Aorta (tissue), 5 donors: ENCODE measurements at regions not wholly inside any gene's neighbourhood (a gene's known extent, or its start where the extent isn't known, plus 50 kb on each side); places are given as distances from the start of the nearest gene placed in this dataset.
"Not testable (repeated sequence)": the region's sequence is repeated elsewhere in the genome, so short reads cannot be mapped to it uniquely, and the experiment has no call there.

Experiments
- ATAC-seq: fragments of 200-7000 bp; cut with Tn5 transposase; one replicate; pipeline ENCODE4 v1.9.1; 2022; ENCODE audit warnings: moderate library complexity; ENCODE audit not compliant: low FRiP score
- DNase-seq, 2 donors: peaks; one replicate each; pipeline ENCODE4 v3.0.0-alpha.2; 2020
- H3K27ac ChIP-seq, 2 donors: one replicate each; pipeline ENCODE4 v1.5.1; 2013; ENCODE audit warnings: low read length in 2 of 2, mild to moderate bottlenecking in 2 of 2, moderate library complexity in 2 of 2, control low read depth in 1 of 2, inconsistent platforms in 1 of 2, low read depth in 1 of 2
- H3K27me3 ChIP-seq, 2 donors: one replicate each; pipeline ENCODE4 v1.6.1; 2013; ENCODE audit warnings: control low read depth in 1 of 2, low read length in 1 of 2, mild to moderate bottlenecking in 1 of 2, moderate library complexity in 1 of 2; ENCODE audit not compliant: insufficient read depth in 2 of 2, control insufficient read depth in 1 of 2
- H3K36me3 ChIP-seq, 2 donors: one replicate each; pipeline ENCODE4 v1.6.1; 2013; ENCODE audit warnings: control low read depth in 1 of 2, low read length in 1 of 2, mild to moderate bottlenecking in 1 of 2; ENCODE audit not compliant: insufficient read depth in 2 of 2, control insufficient read depth in 1 of 2
- H3K4me1 ChIP-seq, 2 donors: one replicate each; pipeline ENCODE4 v1.6.1; 2013; ENCODE audit warnings: low read length in 2 of 2, control low read depth in 1 of 2, mild to moderate bottlenecking in 1 of 2, moderate library complexity in 1 of 2; ENCODE audit not compliant: insufficient read depth in 2 of 2, control insufficient read depth in 1 of 2
- H3K4me3 ChIP-seq, 2 donors: one replicate each; pipeline ENCODE4 v1.5.1; 2013; ENCODE audit warnings: low read length in 2 of 2, control low read depth in 1 of 2, mild to moderate bottlenecking in 1 of 2
- H3K9me3 ChIP-seq: one replicate; pipeline ENCODE4 v1.6.1; 2013; ENCODE audit warnings: mild to moderate bottlenecking, low read length; ENCODE audit not compliant: control insufficient read depth
- WGBS, 2 donors: extraction: QIAGEN DNeasy Blood & Tissue Kit; methylation state at CpG; one replicate each; pipeline ENCODE4 v1.1.7; 2013; 5-methylcytosine and 5-hydroxymethylcytosine counted together
- intact Hi-C, 2 donors: fragments of 100-400 bp; cut with DNase I; formaldehyde crosslinking; loops; one replicate each; pipeline versions ENCODE4 v1.14.2 to v1.15.0; 2022
- donor health status: healthy with polysubstance abuse.
- donor health status: Bipolar disorder and iron deficiency.
- donor health status: DM: no; HTN: no; CAD: no.
- donor health status: DM: no; HTN: no; CAD: no.
- donor health status: DM: yes; HTN: yes; CAD: no.

- no peaks in the 10 kb centered on the region for H3K36me3 ChIP-seq
These were observed 633.1 kb downstream of the JRKL start for GRCh38 chr11:97022955-97023354.

GRCh38 chr11:97028836-97029406 lies 639.1 kb downstream of the JRKL start:
- H3K27ac ChIP-seq, result no peak overlapping the region
- no peak for ATAC-seq
- intact Hi-C loops, result no loop called here
- no peaks in the 10 kb centered on the region for H3K36me3 ChIP-seq
- peaks cover 0 to 1% of the 10 kb centered on the region in 2 donors for H3K27me3 ChIP-seq
- no peak for DNase-seq
- WGBS, 2 donors, result 92 to 94% methylated on average over 1 of the region's 1 CpG
- H3K9me3 ChIP-seq, result peaks cover 2% of the 10 kb centered on the region
- no peaks in the 10 kb centered on the region for H3K4me1 ChIP-seq
- no peak overlapping the region for H3K4me3 ChIP-seq

More at GRCh38 chr11:97022955-97023354, 633.1 kb downstream of the JRKL start:
- ATAC-seq (no peak), DNase-seq (no peak)
- no peaks in the 10 kb centered on the region for H3K4me1 ChIP-seq
- H3K4me3 ChIP-seq, result no peak overlapping the region
- WGBS, 2 donors, result 77 to 78% methylated on average over 2 of the region's 2 CpGs
- peaks cover 0 to 2% of the 10 kb centered on the region in 2 donors for H3K27me3 ChIP-seq
- no peaks in the 10 kb centered on the region for H3K9me3 ChIP-seq
- intact Hi-C loops, result no loop called here
- H3K27ac ChIP-seq, result no peak overlapping the region

- Histone ChIP-seq H3K4me1 (no peaks in the 10 kb centered on the region), H3K9me3 (peaks cover 2% of the 10 kb centered on the region), H3K36me3 (no peaks in the 10 kb centered on the region), H3K27ac (no peak overlapping the region), H3K4me3 (no peak overlapping the region), H3K27me3 (peaks cover 0 to 1% of the 10 kb centered on the region in 2 donors)
- 61 to 73% methylated on average over 5 of the region's 5 CpGs for WGBS, 2 donors
- DNase-seq, result no peak
- intact Hi-C loops, result no loop called here
- no peak for ATAC-seq
These were observed 643.4 kb downstream of the JRKL start for GRCh38 chr11:97033178-97033577.

GRCh38 chr11:97048481-97048880 lies 658.7 kb downstream of the JRKL start:
- Histone ChIP-seq H3K9me3 (no peaks in the 10 kb centered on the region), H3K27ac (no peak overlapping the region), H3K36me3 (no peaks in the 10 kb centered on the region), H3K4me3 (no peak overlapping the region), H3K27me3 (no peaks in the 10 kb centered on the region), H3K4me1 (no peaks in the 10 kb centered on the region)
- intact Hi-C loops, result no loop called here
- ATAC-seq (no peak), DNase-seq (no peak)
- 7% methylated on average over 3 of the region's 3 CpGs for WGBS, 2 donors

- no peak for ATAC-seq
- H3K27me3 ChIP-seq, result no peaks in the 10 kb centered on the region
- intact Hi-C loops, result no loop called here
- no peaks in the 10 kb centered on the region for H3K36me3 ChIP-seq
- no peak for DNase-seq
- no peak overlapping the region for H3K27ac ChIP-seq
- H3K4me1 ChIP-seq, result no peaks in the 10 kb centered on the region
- no peak overlapping the region for H3K4me3 ChIP-seq
- 97 to 100% methylated on average over 1 of the region's 1 CpG for WGBS, 2 donors
- peaks cover 4% of the 10 kb centered on the region for H3K9me3 ChIP-seq
These were observed 670.4 kb downstream of the JRKL start for GRCh38 chr11:97060184-97060583.

- no peak overlapping the region for H3K4me3 ChIP-seq
- no peaks in the 10 kb centered on the region for H3K36me3 ChIP-seq
- no peak overlapping the region for H3K27ac ChIP-seq
- H3K9me3 ChIP-seq, result peaks cover 3% of the 10 kb centered on the region
- no peaks in the 10 kb centered on the region for H3K27me3 ChIP-seq
- ATAC-seq (no peak), DNase-seq (no peak)
- 75 to 77% methylated on average over 3 of the region's 3 CpGs for WGBS, 2 donors
- intact Hi-C loops, result no loop called here
- H3K4me1 ChIP-seq, result no peaks in the 10 kb centered on the region
These were observed 679.3 kb downstream of the JRKL start for GRCh38 chr11:97069160-97069559.

- WGBS, 2 donors, result 78 to 83% methylated on average over 2 of the region's 2 CpGs
These were observed 682.6 kb downstream of the JRKL start for GRCh38 chr11:97072420-97072819.

GRCh38 chr11:97076666-97077065 lies 686.9 kb downstream of the JRKL start:
- H3K36me3 ChIP-seq, H3K27me3 ChIP-seq, H3K4me1 ChIP-seq, H3K4me3 ChIP-seq, ATAC-seq, H3K9me3 ChIP-seq, H3K27ac ChIP-seq, intact Hi-C loops, DNase-seq: not testable (repeated sequence)
- WGBS, 2 donors, result 96 to 97% methylated on average over 18 of the region's 19 CpGs

More at GRCh38 chr11:97072420-97072819, 682.6 kb downstream of the JRKL start:
- Histone ChIP-seq H3K27ac (no peak overlapping the region), H3K4me1 (no peaks in the 10 kb centered on the region), H3K36me3 (no peaks in the 10 kb centered on the region), H3K27me3 (no peaks in the 10 kb centered on the region), H3K4me3 (no peak overlapping the region), H3K9me3 (peaks cover 3% of the 10 kb centered on the region)
- ATAC-seq, result no peak
- no peak for DNase-seq
- intact Hi-C loops, result no loop called here

- no peaks in the 10 kb centered on the region for H3K27me3 ChIP-seq
- ATAC-seq, result no peak
- no peak overlapping the region for H3K27ac ChIP-seq
- 20 to 29% methylated on average over 2 of the region's 2 CpGs for WGBS, 2 donors
- no peak for DNase-seq
- H3K36me3 ChIP-seq, result no peaks in the 10 kb centered on the region
- no peaks in the 10 kb centered on the region for H3K4me1 ChIP-seq
- intact Hi-C loops, result no loop called here
- peaks cover 3% of the 10 kb centered on the region for H3K9me3 ChIP-seq
- H3K4me3 ChIP-seq, result no peak overlapping the region
These were observed 688.6 kb downstream of the JRKL start for GRCh38 chr11:97078443-97078842.
